ENCODE measurements at regions not wholly inside any gene's neighbourhood (a gene's known extent, or its start where the extent isn't known, plus 50 kb on each side); places are given as distances from the start of the nearest gene placed in this dataset.

DNA sequence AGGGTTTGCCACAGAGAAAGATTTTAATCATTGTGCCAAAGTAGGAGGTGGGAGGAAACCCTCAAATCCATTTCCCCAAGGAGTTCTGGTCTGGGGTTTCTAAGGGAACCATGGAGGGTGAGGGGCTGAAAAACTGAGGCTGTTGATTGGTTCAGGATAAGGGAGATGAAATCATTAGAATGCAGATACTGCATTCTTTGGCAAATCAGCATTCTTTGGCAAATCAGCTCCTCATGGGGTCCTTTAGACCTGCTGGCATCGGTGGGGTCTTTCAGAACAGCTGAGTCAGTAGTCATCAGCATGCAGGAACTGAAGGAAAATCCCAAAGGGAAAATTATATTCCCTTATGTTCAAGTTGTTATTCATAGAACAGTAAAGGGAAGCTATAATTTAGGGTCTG lies 585.5 kb downstream of the ISL1 start:
- DNase-seq (no peak), ATAC-seq (no peak)
- Mint-ChIP-seq H3K36me3 (no peaks in the 10 kb centered on the region), H3K27me3 (no peaks in the 10 kb centered on the region), H3K4me3 (no peak overlapping the region), H3K9me3 (peaks cover 0 to 13% (median 8%) of the 10 kb centered on the region in 9 donors), H3K4me1 (no peaks in the 10 kb centered on the region), H3K27ac (no peak overlapping the region)
- POLR2A ChIA-PET = no interaction called here

- Mint-ChIP-seq H3K27me3 (no peaks in the 10 kb centered on the region), H3K27ac (no peak overlapping the region), H3K36me3 (no peaks in the 10 kb centered on the region), H3K4me3 (no peak overlapping the region), H3K4me1 (no peaks in the 10 kb centered on the region), H3K9me3 (peaks cover 0 to 13% (median 8%) of the 10 kb centered on the region in 9 donors)
- DNase-seq = no peak
- POLR2A ChIA-PET = no interaction called here
- ATAC-seq = no peak
Observed at GRCh38 chr5:51974834-51975233, 591.6 kb downstream of the ISL1 start.

DNA sequence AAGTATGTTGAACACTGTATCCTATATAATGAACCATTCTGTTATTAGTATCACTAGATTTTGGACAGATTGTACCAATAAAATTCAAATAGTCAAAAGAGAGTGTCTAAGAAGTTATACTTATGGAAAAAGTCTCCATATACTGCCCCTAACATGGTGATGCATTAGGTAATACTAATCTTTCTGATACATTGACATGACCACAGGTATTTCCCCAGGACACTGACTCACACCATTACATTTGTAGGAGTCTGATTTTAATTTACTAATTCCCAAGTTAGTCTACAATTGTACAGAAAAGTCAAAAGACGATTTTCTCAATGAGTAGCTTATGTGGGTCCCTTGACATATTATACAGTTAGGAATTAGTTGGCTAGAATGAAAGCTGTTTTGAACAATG lies 593.8 kb downstream of the ISL1 start:
- Mint-ChIP-seq H3K4me1 (no peaks in the 10 kb centered on the region), H3K9me3 (peaks cover 0 to 11% (median 4%) of the 10 kb centered on the region in 9 donors), H3K36me3 (no peaks in the 10 kb centered on the region), H3K27me3 (no peaks in the 10 kb centered on the region), H3K4me3 (no peak overlapping the region), H3K27ac (no peak overlapping the region)
- ATAC-seq (no peak), DNase-seq (no peak)
- POLR2A ChIA-PET = no interaction called here

- ATAC-seq = no peak
- H3K4me3 Mint-ChIP-seq = no peak overlapping the region
- POLR2A ChIA-PET = no interaction called here
- no peaks in the 10 kb centered on the region for H3K36me3 Mint-ChIP-seq
- DNase-seq = no peak
- no peaks in the 10 kb centered on the region for H3K27me3 Mint-ChIP-seq
- H3K9me3 Mint-ChIP-seq = peaks cover 0 to 8% (median 0%) of the 10 kb centered on the region in 9 donors
- H3K4me1 Mint-ChIP-seq = no peaks in the 10 kb centered on the region
- no peak overlapping the region for H3K27ac Mint-ChIP-seq
Observed at GRCh38 chr5:51983161-51983560, 599.9 kb downstream of the ISL1 start.

DNA sequence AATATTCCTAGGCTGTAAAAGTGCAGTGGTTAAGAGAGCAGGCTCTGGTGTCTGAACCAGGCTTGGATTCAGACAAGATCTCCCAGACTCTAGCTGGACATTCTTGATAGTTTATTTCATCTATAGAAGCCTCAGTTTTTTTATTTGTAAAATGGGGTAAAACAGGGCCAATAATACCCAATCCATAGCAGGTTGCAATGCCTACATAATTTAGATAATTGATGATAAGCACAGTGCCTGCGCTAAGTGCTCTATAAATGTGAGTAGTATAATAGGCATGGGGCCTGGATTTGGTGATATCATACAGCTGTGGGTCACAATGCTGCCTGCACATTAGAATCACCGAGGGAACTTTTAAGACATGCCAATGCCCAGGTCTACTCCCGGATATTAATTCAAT lies 603.5 kb downstream of the ISL1 start:
- no peak overlapping the region for H3K4me3 Mint-ChIP-seq
- no peaks in the 10 kb centered on the region for H3K36me3 Mint-ChIP-seq
- ATAC-seq (no peak), DNase-seq (no peak)
- no peaks in the 10 kb centered on the region for H3K27me3 Mint-ChIP-seq
- no peak overlapping the region for H3K27ac Mint-ChIP-seq
- POLR2A ChIA-PET = no interaction called here
- no peaks in the 10 kb centered on the region for H3K4me1 Mint-ChIP-seq
- H3K9me3 Mint-ChIP-seq = peaks cover 0 to 5% (median 0%) of the 10 kb centered on the region in 9 donors

DNA sequence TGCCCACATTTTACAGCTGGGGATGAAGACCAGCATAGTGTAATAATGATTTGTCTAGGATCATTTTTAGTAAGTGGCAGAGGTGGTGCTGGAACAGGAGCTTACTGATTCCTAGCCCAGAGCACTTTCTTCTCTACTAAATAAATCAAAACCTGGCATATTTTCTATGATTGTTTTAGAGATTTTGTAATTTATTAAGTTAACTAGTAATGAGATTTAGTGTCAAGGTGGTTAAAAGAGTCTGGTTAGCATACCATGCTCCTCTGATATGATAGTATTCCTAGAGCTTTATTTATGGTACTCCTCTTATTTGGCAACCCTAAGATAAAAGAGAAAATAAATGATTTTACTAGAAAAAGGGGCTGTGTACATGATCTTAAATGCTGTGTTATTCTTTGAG lies 604.0 kb downstream of the ISL1 start:
- ATAC-seq (no peak), DNase-seq (no peak)
- Mint-ChIP-seq H3K27me3 (no peaks in the 10 kb centered on the region), H3K4me3 (no peak overlapping the region), H3K27ac (no peak overlapping the region), H3K9me3 (peaks cover 0 to 5% (median 0%) of the 10 kb centered on the region in 9 donors), H3K36me3 (no peaks in the 10 kb centered on the region), H3K4me1 (no peaks in the 10 kb centered on the region)
- POLR2A ChIA-PET = no interaction called here

- peaks cover 0 to 5% (median 0%) of the 10 kb centered on the region in 9 donors for H3K9me3 Mint-ChIP-seq
Observed at GRCh38 chr5:51987669-51988209, 604.5 kb downstream of the ISL1 start.

GRCh38 chr5:51988634-51989033 lies 605.4 kb downstream of the ISL1 start:
- Mint-ChIP-seq H3K27me3 (no peaks in the 10 kb centered on the region), H3K27ac (no peak overlapping the region), H3K4me3 (no peak overlapping the region), H3K9me3 (peaks cover 0 to 10% (median 0%) of the 10 kb centered on the region in 9 donors), H3K36me3 (no peaks in the 10 kb centered on the region), H3K4me1 (no peaks in the 10 kb centered on the region)
- no peak for DNase-seq
- no peak for ATAC-seq
- POLR2A ChIA-PET = no interaction called here

More at GRCh38 chr5:51987669-51988209, 604.5 kb downstream of the ISL1 start:
- Mint-ChIP-seq H3K36me3 (no peaks in the 10 kb centered on the region), H3K4me3 (no peak overlapping the region), H3K27me3 (no peaks in the 10 kb centered on the region), H3K4me1 (no peaks in the 10 kb centered on the region), H3K27ac (no peak overlapping the region)
- DNase-seq (no peak), ATAC-seq (no peak)
- POLR2A ChIA-PET = no interaction called here

DNA sequence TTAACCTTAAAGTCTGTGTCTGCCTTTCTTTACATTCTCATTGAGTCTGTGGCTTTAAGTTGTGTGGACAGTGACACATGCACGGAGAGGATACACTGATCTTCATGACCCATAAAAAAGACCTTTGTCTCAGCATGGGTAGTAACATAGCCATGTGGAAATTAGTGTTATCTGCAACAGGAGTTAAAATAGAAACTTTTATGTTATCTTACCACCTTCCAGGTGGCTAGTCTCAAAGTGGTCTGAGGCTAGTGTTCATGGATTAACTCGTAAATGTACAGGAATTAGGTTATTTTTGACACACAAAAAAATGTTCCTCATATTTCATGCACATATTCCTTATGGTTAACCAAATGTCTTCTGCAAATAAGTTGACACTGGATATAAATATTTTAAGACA lies 607.0 kb downstream of the ISL1 start:
- no peaks in the 10 kb centered on the region for H3K27me3 Mint-ChIP-seq
- DNase-seq (no peak), ATAC-seq (no peak)
- POLR2A ChIA-PET = no interaction called here
- no peak overlapping the region for H3K4me3 Mint-ChIP-seq
- H3K9me3 Mint-ChIP-seq = peaks cover 0 to 21% (median 4%) of the 10 kb centered on the region in 9 donors
- peaks cover 0 to 2% (median 0%) of the 10 kb centered on the region in 4 donors for H3K4me1 Mint-ChIP-seq
- no peak overlapping the region for H3K27ac Mint-ChIP-seq
- H3K36me3 Mint-ChIP-seq = no peaks in the 10 kb centered on the region

GRCh38 chr5:51990661-51991180 lies 607.5 kb downstream of the ISL1 start:
- peaks cover 0 to 21% (median 4%) of the 10 kb centered on the region in 9 donors for H3K9me3 Mint-ChIP-seq
- DNase-seq (no peak), ATAC-seq (no peak)
- no peaks in the 10 kb centered on the region for H3K36me3 Mint-ChIP-seq
- POLR2A ChIA-PET = no interaction called here
- H3K4me1 Mint-ChIP-seq = peaks cover 0 to 2% (median 0%) of the 10 kb centered on the region in 4 donors
- H3K4me3 Mint-ChIP-seq = no peak overlapping the region
- no peak overlapping the region for H3K27ac Mint-ChIP-seq
- H3K27me3 Mint-ChIP-seq = no peaks in the 10 kb centered on the region

DNA sequence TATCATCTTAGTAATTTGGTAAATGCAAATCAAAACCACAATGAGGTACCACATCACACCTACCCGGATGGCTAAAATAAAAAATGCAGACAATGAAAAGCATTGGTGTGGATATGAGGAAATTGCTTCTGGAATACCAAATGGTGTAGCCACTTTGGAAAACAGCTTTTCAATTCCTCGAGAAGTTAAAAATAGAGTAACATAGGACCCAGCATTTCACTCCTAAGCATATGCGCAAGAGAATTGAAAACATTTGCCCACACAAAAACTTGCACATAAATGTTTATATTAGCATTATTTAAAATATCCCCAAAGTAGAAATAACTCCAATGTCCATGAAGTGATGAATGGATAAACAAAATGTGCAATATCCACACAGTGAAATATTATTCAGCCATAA lies 608.7 kb downstream of the ISL1 start:
- ATAC-seq (no peak), DNase-seq (no peak)
- no peak overlapping the region for H3K4me3 Mint-ChIP-seq
- peaks cover 0 to 21% (median 4%) of the 10 kb centered on the region in 9 donors for H3K9me3 Mint-ChIP-seq
- POLR2A ChIA-PET = no interaction called here
- H3K27ac Mint-ChIP-seq = no peak overlapping the region
- no peaks in the 10 kb centered on the region for H3K36me3 Mint-ChIP-seq
- no peaks in the 10 kb centered on the region for H3K27me3 Mint-ChIP-seq
- H3K4me1 Mint-ChIP-seq = peaks cover 0 to 2% (median 0%) of the 10 kb centered on the region in 4 donors

DNA sequence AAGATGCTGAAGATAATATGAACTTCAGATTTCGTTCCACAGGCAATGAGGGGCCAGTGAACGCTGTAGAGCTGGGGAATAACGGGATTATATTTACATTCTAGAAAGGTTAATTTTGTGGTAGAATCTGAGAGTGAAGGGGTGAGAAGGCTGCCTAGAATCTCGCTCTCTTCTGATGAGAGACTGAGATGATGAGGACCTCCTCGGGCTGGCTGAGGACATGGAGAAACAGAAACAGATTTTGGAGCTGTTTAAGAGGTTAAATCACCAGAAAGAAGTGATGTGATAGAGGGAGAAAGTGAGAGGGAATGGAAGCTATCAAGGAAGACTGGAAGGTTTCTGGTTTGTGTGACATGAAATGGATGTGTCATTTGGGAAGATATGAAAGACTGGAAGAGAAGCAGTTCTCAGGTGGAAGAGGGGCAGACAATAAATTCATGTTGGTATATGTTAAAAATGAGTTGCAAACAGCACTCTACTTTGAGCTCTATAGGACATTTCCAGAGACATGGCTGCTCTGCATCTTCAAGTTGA lies 612.6 kb downstream of the ISL1 start:
- Mint-ChIP-seq H3K27me3 (no peaks in the 10 kb centered on the region), H3K27ac (no peak overlapping the region), H3K4me1 (peaks cover 0 to 2% (median 0%) of the 10 kb centered on the region in 4 donors), H3K36me3 (no peaks in the 10 kb centered on the region), H3K9me3 (peaks cover 0 to 21% (median 4%) of the 10 kb centered on the region in 9 donors), H3K4me3 (no peak overlapping the region)
- POLR2A ChIA-PET = no interaction called here
- DNase-seq (no peak), ATAC-seq (no peak)

DNA sequence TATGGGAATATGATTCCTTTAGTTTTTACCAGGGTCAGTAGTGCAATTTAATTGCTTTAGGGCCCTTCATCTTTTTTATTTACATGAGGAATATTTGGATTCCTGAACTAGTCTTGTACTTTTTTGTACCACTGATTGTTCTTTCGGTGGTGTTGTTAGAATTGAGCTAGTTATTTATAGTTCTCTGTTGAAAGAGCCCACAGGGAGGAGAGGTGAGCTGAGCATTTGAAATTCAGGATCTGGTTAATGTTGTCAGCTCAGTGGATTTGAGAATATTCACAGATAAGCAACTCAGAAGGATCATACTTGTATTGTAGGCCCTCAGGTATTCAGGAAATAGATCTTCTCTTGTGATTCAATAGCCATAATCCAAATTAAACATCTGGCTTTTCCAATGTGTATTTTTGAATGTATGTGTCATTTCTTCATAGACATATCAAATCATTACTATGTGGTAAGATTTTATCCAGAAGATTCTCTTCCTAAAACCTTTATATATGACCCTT lies 613.2 kb downstream of the ISL1 start:
- no peak for ATAC-seq
- Mint-ChIP-seq H3K9me3 (peaks cover 0 to 21% (median 4%) of the 10 kb centered on the region in 9 donors), H3K36me3 (no peaks in the 10 kb centered on the region), H3K4me1 (peaks cover 0 to 2% (median 0%) of the 10 kb centered on the region in 4 donors), H3K4me3 (no peak overlapping the region), H3K27me3 (no peaks in the 10 kb centered on the region), H3K27ac (no peak overlapping the region)
- DNase-seq = no peak
- POLR2A ChIA-PET = no interaction called here

DNA sequence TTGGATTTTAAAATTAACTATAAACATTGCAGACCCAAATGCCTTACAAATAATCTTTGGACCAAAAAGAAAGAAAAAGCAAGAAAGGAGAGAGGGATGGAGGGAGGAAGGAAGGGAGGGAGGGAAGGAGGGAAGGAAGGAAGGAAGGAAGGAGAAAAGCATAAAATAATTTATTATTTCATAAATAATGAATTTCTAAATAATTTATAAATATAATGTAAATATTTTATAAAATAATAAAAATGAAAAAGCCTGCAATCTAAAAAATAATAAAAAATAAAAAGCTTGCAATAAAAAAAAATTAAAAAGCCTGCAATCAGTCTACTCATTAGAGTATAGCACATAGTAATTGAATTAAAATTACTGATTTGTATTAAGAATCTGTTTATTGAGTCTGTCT lies 614.3 kb downstream of the ISL1 start:
- POLR2A ChIA-PET = no interaction called here
- no peak overlapping the region for H3K4me3 Mint-ChIP-seq
- no peak overlapping the region for H3K27ac Mint-ChIP-seq
- ATAC-seq (no peak), DNase-seq (no peak)
- H3K4me1 Mint-ChIP-seq = peaks cover 0 to 2% (median 0%) of the 10 kb centered on the region in 4 donors
- peaks cover 0 to 22% (median 3%) of the 10 kb centered on the region in 9 donors for H3K9me3 Mint-ChIP-seq
- H3K27me3 Mint-ChIP-seq = no peaks in the 10 kb centered on the region
- no peaks in the 10 kb centered on the region for H3K36me3 Mint-ChIP-seq
